HG02973 (cell line): ENCODE measurements at regions not wholly inside any gene's neighbourhood (a gene's known extent, or its start where the extent isn't known, plus 50 kb on each side); places are given as distances from the start of the nearest gene placed in this dataset.
A peak's percentile ranks its signal among the peaks of the same experiment; 100 is the strongest.
"Not testable (repeated sequence)": the region's sequence is repeated elsewhere in the genome, so short reads cannot be mapped to it uniquely, and the experiment has no call there.

Source experiments
- ATAC-seq: cut with Tn5 transposase; IDR thresholded peaks from one replicate; pipeline ENCODE4 v1.9.1; 2021; ENCODE audit warnings: moderate library complexity; ENCODE audit not compliant: unreplicated experiment

GRCh38 chr5:116959843-116960242 lies 385.2 kb upstream of the SEMA6A start:
- no peak for ATAC-seq

GRCh38 chr5:116953251-116953930 lies 378.8 kb upstream of the SEMA6A start:
- ATAC-seq, result no peak

- no peak for ATAC-seq
Observed at GRCh38 chr5:116951219-116951618, 376.6 kb upstream of the SEMA6A start.

GRCh38 chr5:116947691-116948528 lies 373.3 kb upstream of the SEMA6A start:
- ATAC-seq, result peak; percentile 98

GRCh38 chr5:116945613-116946382 lies 371.2 kb upstream of the SEMA6A start:
- ATAC-seq, result not testable (repeated sequence)

GRCh38 chr5:116944183-116944582 lies 369.6 kb upstream of the SEMA6A start:
- ATAC-seq, result no peak

GRCh38 chr5:116942622-116943021 lies 368.0 kb upstream of the SEMA6A start:
- no peak for ATAC-seq

- no peak for ATAC-seq
Observed at GRCh38 chr5:116939641-116940040, 365.0 kb upstream of the SEMA6A start.

GRCh38 chr5:116938488-116938887 lies 363.9 kb upstream of the SEMA6A start:
- no peak for ATAC-seq

GRCh38 chr5:116935561-116936162 lies 361.0 kb upstream of the SEMA6A start:
- no peak for ATAC-seq

- no peak for ATAC-seq
Observed at GRCh38 chr5:116930616-116931015, 356.0 kb upstream of the SEMA6A start.

GRCh38 chr5:116923344-116923743 lies 348.7 kb upstream of the SEMA6A start:
- no peak for ATAC-seq

GRCh38 chr5:116922532-116922931 lies 347.9 kb upstream of the SEMA6A start:
- ATAC-seq, result peak; percentile 87

GRCh38 chr5:116914869-116915504 lies 340.4 kb upstream of the SEMA6A start:
- no peak for ATAC-seq

GRCh38 chr5:116912221-116912620 lies 337.6 kb upstream of the SEMA6A start:
- no peak for ATAC-seq

- no peak for ATAC-seq
Observed at GRCh38 chr5:116911074-116911473, 336.5 kb upstream of the SEMA6A start.

- peak; percentile 63 for ATAC-seq
Observed at GRCh38 chr5:116908537-116908936, 333.9 kb upstream of the SEMA6A start.

- ATAC-seq, result no peak
Observed at GRCh38 chr5:116905885-116906284, 331.3 kb upstream of the SEMA6A start.

GRCh38 chr5:116900793-116901192 lies 326.2 kb upstream of the SEMA6A start:
- no peak for ATAC-seq

- ATAC-seq, result no peak
Observed at GRCh38 chr5:116898917-116899316, 324.3 kb upstream of the SEMA6A start.

- no peak for ATAC-seq
Observed at GRCh38 chr5:116897291-116897690, 322.7 kb upstream of the SEMA6A start.
